GM12891 (cell line): ENCODE measurements at regions not wholly inside any gene's neighbourhood (a gene's known extent, or its start where the extent isn't known, plus 50 kb on each side); places are given as distances from the start of the nearest gene placed in this dataset.

Experiments used
- POLR2A ChIP-seq: IDR thresholded peaks from 2 replicates; pipeline ENCODE4 v1.6.1; 2011; ENCODE audit warnings: low read depth, low read length, control low read depth
- TAF1 ChIP-seq: IDR thresholded peaks from 2 replicates; pipeline ENCODE4 v1.6.1; 2011; ENCODE audit warnings: low read depth, low read length, control low read depth

DNA sequence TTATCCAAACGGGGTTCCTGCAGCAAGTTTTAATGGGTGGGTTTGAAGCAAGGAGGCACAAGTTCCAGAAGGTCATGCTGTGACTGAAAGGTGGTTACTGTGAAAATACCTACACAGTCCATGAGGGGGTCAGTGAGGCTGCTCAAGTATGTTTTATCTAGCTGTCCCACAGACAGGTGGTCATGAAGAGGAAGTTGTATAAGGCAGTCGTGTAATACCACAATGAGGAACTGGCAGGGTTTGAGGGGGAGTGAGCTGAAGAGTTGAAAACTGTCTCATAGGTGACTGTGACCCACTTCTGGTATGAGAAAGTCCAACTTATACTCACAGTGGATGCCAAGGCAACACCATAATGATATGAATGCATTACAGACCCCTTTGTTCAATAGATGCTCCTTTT is 856.8 kb downstream of the OTOL1 start:
- TF ChIP-seq POLR2A (no peak), TAF1 (no peak)
